GM21367 (cell line): ENCODE measurements at regions not wholly inside any gene's neighbourhood (a gene's known extent, or its start where the extent isn't known, plus 50 kb on each side); places are given as distances from the start of the nearest gene placed in this dataset.
"Not testable (repeated sequence)": the region's sequence is repeated elsewhere in the genome, so short reads cannot be mapped to it uniquely, and the experiment has no call there.

Experiments used
- ATAC-seq: cut with Tn5 transposase; IDR thresholded peaks from one replicate; pipeline ENCODE4 v1.9.1; 2021; ENCODE audit not compliant: unreplicated experiment

DNA sequence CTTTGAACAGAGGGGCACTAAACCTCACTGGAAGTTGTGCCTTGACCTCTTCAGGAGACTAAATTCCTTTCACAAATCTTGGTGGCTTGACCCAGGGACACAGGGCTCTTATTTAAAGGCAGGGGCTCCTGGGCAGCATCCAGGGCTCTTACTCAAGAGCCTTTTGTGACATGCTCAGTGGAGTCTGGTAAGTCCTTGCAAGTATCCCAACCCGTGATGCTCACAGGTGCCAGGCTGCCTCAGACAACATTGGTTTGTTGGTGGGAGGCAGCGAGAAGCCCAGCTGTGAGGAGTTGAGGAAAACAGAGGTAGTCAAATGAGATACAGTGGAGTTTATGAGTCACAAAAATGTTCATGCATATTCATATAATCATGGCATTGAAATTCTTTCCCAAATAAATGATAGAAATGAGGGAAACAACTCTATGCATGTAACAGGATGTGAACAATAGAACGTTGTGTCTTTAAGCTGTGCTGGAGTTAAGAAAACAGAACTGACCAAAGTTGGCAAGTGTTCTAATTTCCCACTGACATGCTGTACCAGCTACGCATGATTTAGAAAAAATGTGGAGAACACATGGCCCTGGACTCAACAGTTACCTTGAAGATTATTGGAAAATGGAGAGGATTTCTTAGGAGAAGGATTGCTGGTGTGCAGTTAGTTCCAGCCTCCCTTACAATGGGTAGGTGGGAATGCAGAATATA, 654.5 kb upstream of the COBL start:
- ATAC-seq: no peak

DNA sequence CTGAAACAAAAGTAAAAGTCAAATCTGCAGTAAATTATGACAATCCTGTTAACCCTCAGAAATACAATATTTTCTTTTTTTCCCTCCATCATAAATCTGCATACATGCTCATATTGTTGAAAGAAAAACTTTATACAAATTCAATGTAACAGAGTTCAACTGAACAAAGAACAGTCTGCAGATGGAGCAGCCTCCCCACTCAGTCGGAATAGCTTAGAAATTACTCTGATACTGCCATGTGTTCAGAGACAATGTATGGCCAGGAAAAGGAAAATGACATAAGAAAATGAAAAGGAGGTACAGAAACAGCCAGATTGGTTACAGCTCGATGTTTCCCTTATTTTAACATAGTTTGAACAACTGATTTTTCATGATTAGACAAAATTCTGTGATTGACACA, 651.9 kb upstream of the COBL start:
- ATAC-seq: no peak

- no peak for ATAC-seq
Observed at GRCh38 chr7:51965454-51965853, 648.8 kb upstream of the COBL start.

GRCh38 chr7:51961804-51962203, 645.2 kb upstream of the COBL start:
- ATAC-seq: no peak

GRCh38 chr7:51950813-51951212, 634.2 kb upstream of the COBL start:
- no peak for ATAC-seq

GRCh38 chr7:51949726-51950644, 633.4 kb upstream of the COBL start:
- no peak for ATAC-seq

GRCh38 chr7:51930834-51931233, 614.2 kb upstream of the COBL start:
- ATAC-seq: no peak

DNA sequence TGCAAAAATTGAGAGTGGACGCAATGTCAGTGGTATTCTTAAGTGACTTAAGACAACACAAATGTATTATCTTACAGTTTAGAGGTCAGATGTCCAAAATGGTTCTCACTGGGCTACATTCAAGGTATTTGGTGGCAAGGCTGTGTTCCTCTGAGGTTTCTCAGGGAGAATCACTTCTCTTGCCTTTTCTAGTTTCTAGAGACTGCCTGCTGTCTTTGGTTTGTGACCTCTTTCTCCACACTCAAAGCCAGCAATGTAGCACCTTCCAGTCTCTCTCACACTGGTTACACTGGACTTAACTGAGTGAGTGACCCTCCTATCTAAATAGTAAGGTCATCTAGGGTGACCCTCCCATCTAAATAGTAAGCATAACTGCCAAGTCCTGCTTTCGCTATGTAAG, 613.2 kb upstream of the COBL start:
- ATAC-seq: no peak

GRCh38 chr7:51927738-51928137, 611.1 kb upstream of the COBL start:
- ATAC-seq: no peak

GRCh38 chr7:51918581-51918980, 602.0 kb upstream of the COBL start:
- no peak for ATAC-seq

DNA sequence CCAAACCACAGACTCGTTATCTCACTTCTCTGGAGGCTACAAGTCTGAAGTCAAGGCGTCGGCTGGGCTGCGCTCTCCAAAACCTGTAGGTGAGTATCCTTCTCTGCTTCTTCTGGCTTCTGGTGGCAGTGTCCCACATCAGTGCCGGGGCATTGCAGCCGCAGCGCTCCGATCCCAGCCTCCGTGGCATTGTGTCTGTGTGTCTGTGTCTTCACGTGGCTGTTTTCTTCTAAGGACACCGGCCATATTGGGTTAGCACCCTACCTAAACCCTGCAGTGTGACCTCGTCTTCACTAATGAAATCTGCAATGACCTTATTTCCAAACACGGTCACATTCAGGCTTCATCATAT, 584.9 kb upstream of the COBL start:
- ATAC-seq: no peak

GRCh38 chr7:51900755-51901488, 584.3 kb upstream of the COBL start:
- not testable (repeated sequence) for ATAC-seq

DNA sequence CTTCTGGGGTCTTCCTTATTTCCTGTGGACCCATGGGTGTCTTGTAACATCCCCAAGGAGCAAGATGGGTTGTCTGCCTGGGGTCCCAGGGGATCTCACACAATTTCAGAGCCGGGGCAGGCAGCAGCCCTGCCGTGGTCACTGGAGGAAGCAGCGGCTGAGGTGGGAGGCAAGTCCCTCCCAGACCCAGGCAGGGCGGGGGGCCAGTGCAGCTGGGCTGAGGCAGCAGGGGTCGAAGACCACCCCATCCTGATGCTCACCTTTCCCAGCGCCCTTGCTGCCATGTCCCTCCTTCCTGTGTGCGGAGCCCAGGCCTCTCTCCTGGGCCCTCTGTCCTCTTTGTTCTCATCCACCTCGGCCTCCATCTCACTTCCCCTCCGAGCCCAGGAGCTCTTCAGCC, 583.0 kb upstream of the COBL start:
- no peak for ATAC-seq

- no peak for ATAC-seq
Observed at GRCh38 chr7:51882412-51882811, 565.8 kb upstream of the COBL start.

DNA sequence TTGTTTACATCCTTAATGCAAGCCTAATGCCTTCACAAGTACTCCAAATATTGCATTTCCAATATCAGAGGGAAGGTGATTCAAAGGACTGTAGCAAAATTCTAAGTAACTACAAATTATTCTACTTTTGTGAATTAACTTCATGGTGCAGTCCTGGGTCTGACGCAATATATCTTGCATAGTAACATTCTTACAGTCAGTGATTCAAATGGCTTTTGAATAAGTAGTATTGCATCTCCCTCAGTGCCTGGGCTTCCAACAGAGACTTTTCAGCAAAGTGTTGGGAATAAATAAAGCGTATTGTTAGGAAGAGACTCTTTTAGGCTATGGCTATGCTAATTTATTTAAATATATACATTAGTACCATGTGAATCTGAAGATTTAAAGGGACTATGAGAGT, 564.7 kb upstream of the COBL start:
- no peak for ATAC-seq

DNA sequence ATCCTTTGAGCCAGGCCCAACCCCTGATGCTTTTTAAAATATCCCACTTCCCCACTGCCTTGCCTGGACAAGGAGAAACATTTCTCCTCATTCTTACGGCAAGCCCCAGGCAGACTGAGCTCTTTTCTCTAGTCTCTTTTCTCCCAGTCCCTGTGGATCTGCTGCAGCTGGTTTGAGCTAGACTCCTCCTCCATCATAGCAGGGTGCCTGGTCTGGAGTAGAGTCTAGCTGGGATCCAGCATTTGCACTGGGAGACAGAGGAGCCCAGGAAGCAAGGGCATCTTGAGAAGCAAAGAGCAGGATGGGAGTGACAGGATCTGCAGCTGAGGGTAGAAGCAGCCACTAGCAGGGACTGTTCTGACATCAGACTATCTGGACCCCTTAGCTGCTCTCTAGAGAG, 562.3 kb upstream of the COBL start:
- no peak for ATAC-seq

DNA sequence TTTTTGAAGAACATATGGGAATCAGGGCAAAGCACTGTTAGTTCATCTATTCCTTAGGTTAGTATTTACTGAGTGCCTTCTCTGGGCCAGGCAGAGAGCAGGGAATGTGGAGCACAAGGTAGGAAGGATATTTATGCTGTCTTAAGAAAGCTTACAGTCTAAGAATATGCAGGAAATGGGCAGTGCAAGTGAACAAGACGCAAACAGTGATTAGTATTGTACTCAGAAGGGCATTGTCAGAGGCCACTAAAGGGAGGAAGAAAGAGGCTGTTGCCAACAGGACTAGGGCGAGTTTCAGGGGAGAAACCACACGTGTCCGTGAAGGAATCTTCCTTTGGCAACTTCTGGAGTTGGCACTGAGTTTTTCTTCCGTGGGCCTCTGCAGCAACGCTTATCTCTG, 552.8 kb upstream of the COBL start:
- no peak for ATAC-seq

GRCh38 chr7:51867117-51867516, 550.5 kb upstream of the COBL start:
- no peak for ATAC-seq

DNA sequence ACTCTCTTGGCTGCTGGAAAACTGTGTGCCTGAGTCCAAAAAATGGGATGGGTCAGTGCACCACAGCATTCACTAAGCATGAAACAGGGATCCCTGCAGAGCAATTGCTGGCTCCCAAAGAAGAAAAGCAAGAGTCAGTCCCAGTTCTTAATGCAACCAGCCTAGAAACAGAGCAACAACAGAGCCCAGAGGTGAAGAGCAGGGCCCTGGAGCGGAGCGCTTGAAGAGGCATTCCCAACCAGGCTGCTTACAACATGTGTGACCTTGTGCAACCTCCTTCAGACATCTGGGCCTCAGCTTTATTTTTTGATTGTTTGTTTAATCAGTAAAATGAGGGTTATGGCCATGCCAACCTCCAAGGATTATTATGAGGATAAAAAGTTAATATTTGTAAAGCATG, 543.7 kb upstream of the COBL start:
- ATAC-seq: no peak

- ATAC-seq: no peak
Observed at GRCh38 chr7:51850126-51850525, 533.5 kb upstream of the COBL start.

DNA sequence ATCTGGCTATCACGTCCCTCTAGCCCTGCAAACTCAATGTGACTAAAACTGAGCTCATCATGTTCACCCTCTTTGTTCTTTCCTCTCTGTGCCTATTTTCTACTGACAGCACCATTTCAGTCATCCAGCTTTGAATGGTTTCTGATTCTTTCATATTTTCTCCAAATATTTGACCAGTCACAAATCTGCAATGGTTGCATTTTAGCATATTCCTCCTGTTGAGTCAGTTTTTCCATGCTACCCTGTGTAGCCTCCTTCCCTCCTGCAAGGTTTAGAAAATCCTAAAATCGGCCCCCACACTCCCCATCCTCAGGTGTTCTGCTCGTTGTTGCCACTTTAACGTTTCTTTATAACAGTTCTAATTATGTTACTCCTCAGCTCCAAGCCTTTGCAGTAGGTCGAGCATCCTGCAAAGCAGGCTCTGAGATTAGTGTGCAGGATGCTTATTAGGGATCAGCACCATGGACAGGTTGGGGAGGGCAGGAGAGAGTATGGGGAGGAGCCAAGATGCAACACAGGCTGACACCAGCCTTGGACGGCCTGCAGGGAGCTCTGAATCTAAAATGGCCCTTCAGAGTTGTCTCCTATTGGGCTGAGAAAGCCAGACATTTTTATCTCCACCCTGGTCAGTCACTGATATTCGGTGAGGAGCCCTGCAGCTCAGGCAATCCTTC, 531.0 kb upstream of the COBL start:
- ATAC-seq: no peak
